ENCODE measurements at regions not wholly inside any gene's neighbourhood (a gene's known extent, or its start where the extent isn't known, plus 50 kb on each side); places are given as distances from the start of the nearest gene placed in this dataset.

DNA sequence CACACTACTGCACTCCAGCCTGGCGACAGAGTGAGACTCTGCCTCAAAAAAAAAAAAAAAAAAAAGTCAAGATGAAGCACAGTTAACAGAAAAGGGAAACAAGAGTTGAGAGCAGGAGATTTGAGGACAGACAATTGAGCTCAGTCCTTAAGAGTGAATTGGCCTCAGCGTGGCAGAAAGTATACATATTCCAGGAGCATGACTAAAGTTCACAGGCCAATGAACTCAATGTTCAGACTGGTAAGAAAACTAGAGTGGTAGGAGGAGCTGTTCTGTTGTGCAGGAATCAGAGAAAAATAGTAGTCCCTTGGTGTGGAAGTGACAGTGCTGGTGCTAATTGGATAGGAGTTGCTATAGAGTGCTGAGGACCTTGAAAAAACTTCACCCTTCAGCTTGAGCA is 60.0 kb downstream of the NRN1 start:
- intact Hi-C loops (cut with DNase I) = no loop called here
- DNase-seq = no peak

DNA sequence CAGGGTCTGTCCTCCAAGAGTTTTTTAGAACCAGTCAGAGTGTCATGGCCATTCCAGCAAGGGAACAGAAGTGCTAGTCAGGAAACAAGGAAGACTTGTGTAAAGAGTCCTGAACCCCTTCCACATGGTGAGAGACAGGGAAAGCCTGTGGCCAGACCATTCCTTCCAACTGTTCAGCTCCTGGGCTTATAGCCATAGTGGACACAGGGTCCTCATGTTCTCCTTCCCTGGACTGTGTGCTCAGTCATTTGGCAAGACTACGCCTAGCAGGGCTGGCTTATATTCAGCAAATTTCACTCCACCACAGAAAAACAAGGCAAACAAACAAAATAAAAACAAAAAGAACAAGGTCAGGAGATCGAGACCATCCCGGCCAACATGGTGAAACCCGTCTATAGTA is 60.5 kb downstream of the NRN1 start:
- intact Hi-C loops (cut with DNase I) = no loop called here
- no peak for DNase-seq

GRCh38 chr6:5943591-5943990 is 63.1 kb downstream of the NRN1 start:
- intact Hi-C loops (cut with DNase I) = no loop called here
- no peak for DNase-seq

DNA sequence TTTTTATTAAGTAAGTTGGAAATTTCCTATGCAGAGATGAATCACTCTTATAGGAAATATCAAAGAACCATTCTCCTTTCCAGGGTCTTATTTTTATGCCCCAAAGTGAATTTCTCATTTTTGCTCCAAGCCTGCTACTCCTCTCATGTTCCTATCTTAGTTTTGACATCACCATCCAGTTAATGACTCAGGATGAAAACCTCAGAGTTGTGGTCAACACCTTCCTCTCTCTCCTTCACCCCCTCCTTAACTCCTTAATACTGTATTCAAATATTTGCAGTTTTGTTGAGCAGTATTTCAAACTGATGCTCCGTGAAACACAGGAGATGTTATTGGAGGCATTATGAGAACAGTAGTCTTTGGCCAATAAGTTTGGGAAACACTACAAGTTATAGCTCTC is 64.1 kb downstream of the NRN1 start:
- intact Hi-C loops (cut with DNase I) = no loop called here
- no peak for DNase-seq

DNA sequence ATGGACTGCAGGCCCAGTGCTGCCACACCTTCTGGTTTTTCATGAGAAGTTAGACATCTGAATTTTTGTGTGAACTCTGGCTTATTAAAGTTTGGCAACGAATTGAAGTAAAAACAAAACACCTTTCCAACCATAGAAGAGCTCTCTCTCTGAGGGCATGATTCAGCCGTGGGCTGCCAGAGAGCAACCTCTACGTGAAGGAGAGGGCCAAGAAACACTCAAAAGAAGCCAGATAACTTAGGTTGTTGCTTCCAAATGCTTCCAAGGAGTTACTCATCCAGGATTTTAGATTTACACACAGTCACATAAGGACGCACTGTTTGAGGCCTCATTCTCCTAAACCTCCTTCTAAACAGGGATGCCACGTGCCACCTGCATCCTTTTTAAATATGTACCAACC is 65.5 kb downstream of the NRN1 start:
- intact Hi-C loops (cut with DNase I) = no loop called here
- no peak for DNase-seq

- no peak for DNase-seq
- intact Hi-C loops (cut with DNase I) = no loop called here
Observed at GRCh38 chr6:5938934-5939333, 67.8 kb downstream of the NRN1 start.

GRCh38 chr6:5937936-5938706 is 68.6 kb downstream of the NRN1 start:
- no peak for DNase-seq
- intact Hi-C loops (cut with DNase I) = no loop called here

DNA sequence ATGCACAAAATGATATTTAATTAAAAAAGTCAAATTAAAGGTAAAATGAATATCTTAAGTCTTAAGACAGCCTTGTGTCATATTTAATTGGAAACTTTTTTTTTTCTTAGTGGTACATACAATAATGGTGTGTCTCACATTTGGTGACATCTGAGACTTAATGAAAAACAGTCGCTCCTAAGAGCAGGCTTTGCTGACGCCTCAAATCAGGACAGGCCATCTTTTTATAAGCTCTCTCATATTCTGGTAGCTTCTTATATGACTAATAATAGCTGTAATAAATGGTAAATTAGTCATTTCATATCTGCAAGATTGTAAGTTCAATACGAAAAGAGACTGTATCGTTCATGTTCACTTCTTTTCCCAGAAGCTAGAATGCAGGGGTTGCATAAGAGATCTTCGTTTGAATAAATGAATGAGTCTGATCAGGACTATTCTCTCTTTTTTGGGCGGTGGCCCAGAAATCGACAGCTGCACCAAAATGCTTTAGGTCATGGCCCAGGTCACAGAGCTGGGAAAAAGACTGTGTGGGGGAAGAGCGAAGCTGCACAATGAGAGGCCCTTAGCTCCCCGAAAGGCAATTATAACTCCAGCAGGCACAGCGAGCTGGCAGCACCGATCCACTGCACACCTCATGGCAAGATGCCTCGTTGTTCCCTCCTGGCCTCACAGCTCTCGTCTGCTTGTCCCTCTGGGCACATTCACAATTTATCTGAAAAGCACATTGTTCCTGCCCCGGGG is 69.4 kb downstream of the NRN1 start:
- DNase-seq = peak in 4 of 10 donors; percentile 14 to 86 (median 44)
- intact Hi-C loops (cut with DNase I) = no loop called here

GRCh38 chr6:5936631-5937030 is 70.1 kb downstream of the NRN1 start:
- DNase-seq = peak in 2 of 10 donors; percentile 6 to 25
- intact Hi-C loops (cut with DNase I) = no loop called here

DNA sequence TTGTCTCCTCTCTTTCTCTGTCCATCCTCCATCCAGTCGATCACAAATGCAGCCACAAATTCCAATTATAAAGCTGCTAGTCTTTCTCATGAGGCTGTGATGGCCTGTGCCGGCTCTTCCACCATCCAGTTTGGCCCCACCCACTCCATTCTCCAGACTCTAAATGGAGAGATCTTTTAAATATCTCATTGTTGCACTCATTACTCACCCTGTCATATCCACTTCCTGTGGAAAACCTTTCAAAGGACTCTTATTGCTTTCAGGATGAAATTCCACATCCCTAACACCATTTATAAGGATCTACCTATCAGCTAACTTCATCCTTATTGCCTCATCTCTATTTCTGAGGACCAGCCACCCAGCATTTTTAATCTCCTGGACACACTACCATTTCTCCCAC is 70.6 kb downstream of the NRN1 start:
- intact Hi-C loops (cut with DNase I) = no loop called here
- no peak for DNase-seq

GRCh38 chr6:5930968-5931367 is 75.8 kb downstream of the NRN1 start:
- intact Hi-C loops (cut with DNase I) = no loop called here
- DNase-seq = no peak

GRCh38 chr6:5930143-5930770 is 76.5 kb downstream of the NRN1 start:
- intact Hi-C loops (cut with DNase I) = no loop called here
- no peak for DNase-seq

DNA sequence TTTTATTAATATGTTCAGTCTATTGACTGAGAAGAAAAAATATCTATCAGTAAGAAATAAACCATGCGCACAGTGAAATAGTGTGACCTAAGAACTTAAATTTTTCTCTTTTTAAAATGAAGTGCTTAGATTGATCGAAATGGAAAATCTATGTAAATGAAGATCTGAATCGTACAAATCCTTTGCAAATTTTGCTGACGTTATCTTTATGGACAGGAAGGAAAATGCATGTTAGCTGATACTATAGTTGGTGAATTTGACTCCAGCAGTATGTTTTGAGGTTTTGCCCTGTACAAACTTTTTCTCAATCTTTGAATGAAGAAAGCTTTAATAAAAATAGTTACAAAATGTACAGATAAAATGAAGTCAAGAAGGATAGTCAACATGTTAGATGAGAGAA is 82.9 kb downstream of the NRN1 start:
- intact Hi-C loops (cut with DNase I) = no loop called here
- no peak for DNase-seq

GRCh38 chr6:5922230-5922629 is 84.5 kb downstream of the NRN1 start:
- intact Hi-C loops (cut with DNase I) = no loop called here
- DNase-seq = no peak

DNA sequence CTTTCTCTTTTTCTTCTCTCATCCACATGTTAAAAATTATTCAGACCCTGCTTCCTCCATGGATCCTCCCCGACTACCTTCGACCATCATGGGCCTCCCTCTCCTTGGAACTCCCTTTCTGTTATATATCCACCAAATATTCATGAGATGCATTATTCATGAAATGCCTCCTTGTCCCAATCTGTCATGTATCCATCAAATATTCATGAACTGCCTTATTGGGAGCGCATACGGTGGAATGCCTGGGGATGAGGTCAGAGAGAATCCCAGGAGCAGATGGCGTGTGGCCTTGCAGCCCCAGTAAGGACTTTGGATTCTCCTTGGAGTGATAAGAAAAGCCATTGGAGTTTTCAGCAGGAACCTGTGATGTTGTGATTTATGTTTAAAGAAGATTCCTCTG is 97.0 kb downstream of the NRN1 start:
- no peak for DNase-seq
- intact Hi-C loops (cut with DNase I) = no loop called here

- no peak for DNase-seq
- intact Hi-C loops (cut with DNase I) = no loop called here
Observed at GRCh38 chr6:5906842-5907241, 99.9 kb downstream of the NRN1 start.

DNA sequence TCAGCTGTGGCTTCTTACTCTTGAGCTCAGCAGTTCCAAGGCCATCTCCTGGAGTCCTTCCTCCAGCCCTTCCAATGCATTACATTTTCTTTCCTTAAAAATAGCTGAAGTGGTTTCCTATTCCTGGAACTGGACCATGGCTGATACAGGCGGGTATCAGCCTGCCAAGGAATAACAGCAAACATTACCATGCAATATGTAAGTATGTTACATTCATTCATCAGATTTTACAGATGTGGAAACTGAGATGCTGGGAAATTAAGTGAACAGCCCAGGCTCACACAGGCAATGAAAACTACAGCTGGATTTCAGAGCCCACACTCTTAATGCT is 100.4 kb downstream of the NRN1 start:
- no peak for DNase-seq
- intact Hi-C loops (cut with DNase I) = no loop called here

DNA sequence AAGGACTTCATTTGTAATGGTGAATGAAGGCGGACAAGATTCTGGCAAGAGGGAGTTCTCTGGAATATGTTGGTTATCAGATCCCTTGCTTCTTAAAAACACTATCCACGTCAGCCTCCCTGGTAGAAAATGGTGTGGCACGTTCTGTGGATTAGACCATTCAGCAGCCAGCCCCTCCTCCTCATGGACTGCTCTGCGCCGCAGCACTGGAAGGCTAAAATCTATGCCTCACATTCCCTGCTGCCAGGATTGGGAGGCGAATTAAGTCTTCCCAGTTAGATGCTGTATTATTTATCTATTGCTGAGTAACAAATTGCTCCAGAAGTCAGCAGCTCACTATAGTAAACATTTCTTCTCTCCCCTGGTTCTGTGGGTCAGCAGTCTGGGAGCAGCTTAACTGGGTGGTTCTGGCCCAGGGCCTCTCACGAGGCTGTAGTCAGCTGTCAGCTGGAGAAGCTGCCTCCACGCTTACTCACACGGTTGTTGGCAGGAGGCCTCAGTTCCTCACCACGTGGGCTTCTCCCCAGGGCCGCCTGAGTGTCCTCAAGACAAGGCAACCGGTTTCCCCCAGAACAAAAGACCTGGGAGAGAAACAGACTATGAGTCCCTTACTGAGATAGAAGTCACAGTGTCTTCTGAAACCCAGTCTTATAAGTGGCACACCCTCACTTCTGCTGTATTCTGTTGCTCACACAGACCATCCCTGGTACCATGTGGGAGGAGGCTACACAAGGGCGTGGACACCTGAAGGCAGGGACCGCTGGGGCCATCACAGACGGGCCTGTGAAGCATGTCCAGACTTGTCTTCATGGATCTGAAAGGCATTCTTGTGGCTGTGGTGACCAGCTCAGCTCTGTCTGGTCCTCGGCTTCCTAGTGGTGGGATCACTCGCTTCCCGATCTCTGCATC is 101.0 kb downstream of the NRN1 start:
- intact Hi-C loops (cut with DNase I) = no loop called here
- DNase-seq = peak; percentile 23 to 96 (median 72)

- intact Hi-C loops (cut with DNase I) = no loop called here
- DNase-seq = no peak
Observed at GRCh38 chr6:5904532-5904931, 102.2 kb downstream of the NRN1 start.

GRCh38 chr6:5899216-5900045 is 107.3 kb downstream of the NRN1 start:
- peak in 1 of 10 donors; percentile 65 for DNase-seq
- intact Hi-C loops (cut with DNase I) = no loop called here
